ENCODE measurements at regions not wholly inside any gene's neighbourhood (a gene's known extent, or its start where the extent isn't known, plus 50 kb on each side); places are given as distances from the start of the nearest gene placed in this dataset.

GRCh38 chr2:144326825-144327224 is 193.1 kb downstream of the ZEB2 start:
- CTCF ChIA-PET (ENCODE audit: low intra/inter-chr PET ratio): no interaction called here
- no peak for DNase-seq (ENCODE audit: extremely low read depth in 1 of 4, low spot score in 3 of 4)
- Histone ChIP-seq H4K20me1 (replicated peaks; ENCODE audit: control insufficient read depth, insufficient read depth, low read length) (no peaks in the 10 kb centered on the region), H3K9ac (ENCODE audit: insufficient read depth in 1 of 2, low read depth in 2 of 2, low read length in 2 of 2) (no peak overlapping the region), H3K9me1 (ENCODE audit: control insufficient read depth, insufficient read depth, low read length) (no peaks in the 10 kb centered on the region), H3K4me1 (replicated peaks in 1 of 2; ENCODE audit: control insufficient read depth in 2 of 2, insufficient read depth in 2 of 2, low read length in 2 of 2) (peaks cover 2 to 7% of the 10 kb centered on the region in 2 experiments; a peak in 3 of 5 replicates), H3K4me2 (ENCODE audit: insufficient read depth, low read length) (no peak overlapping the region), H2AFZ (ENCODE audit: low read depth, low read length) (peak overlapping the region; percentile 36), H3K9me3 (replicated peaks; ENCODE audit: control insufficient read depth, insufficient read depth, low read depth, low read length) (peaks cover 13% of the 10 kb centered on the region), H3K79me2 (ENCODE audit: control insufficient read depth, insufficient read depth, low read length) (peaks cover 36% of the 10 kb centered on the region), H3K36me3 (ENCODE audit: control insufficient read depth, insufficient read depth, low read length) (peaks cover 8% of the 10 kb centered on the region; the same call in 2 of the 3 replicates), H3K27me3 (ENCODE audit: control insufficient read depth in 2 of 2, insufficient read depth in 2 of 2, low read length in 2 of 2) (no peaks in the 10 kb centered on the region), H3K27ac (ENCODE audit: extremely low read depth, low read depth, low read length) (no peak overlapping the region), H3K4me3 (no peak overlapping the region)
- FAIRE-seq: no peak
- intact Hi-C loops (cut with micrococcal nuclease): no loop called here
- whole genome bisulfite sequencing (ENCODE audit: insufficient coverage, low coverage, missing lambda C conversion rate): 52% methylated on average over 3 of the region's 3 CpGs
- POLR2A ChIA-PET: interaction anchor here (1.3 kb wide), 1 partner anchor 10 kb away, joined by 3 read pairs; no protein-coding TSS in a partner anchor
- in situ Hi-C loops (cut with MboI): no loop called here
- TF ChIP-seq ZNF253 (CRISPR knock-in tag; conservative IDR thresholded peaks at IDR 0.05) (no peak), ARID3A (IDR thresholded peaks at IDR 0.05; ENCODE audit: borderline replicate concordance, low read depth, low read length) (no peak), EZH2 (IDR thresholded peaks at IDR 0.05; ENCODE audit: borderline replicate concordance, low read depth, low read length) (no peak), KHSRP (IDR thresholded peaks at IDR 0.05) (no peak), MYNN (IDR thresholded peaks at IDR 0.05) (no peak), MYNN (CRISPR knock-in tag; IDR thresholded peaks at IDR 0.05) (no peak), ZNF140 (CRISPR knock-in tag; IDR thresholded peaks at IDR 0.05) (no peak)
- no peak for ATAC-seq
- no TSS peak for BruUV-seq (replicated peaks)
